Vagina (tissue), 2 donors: ENCODE measurements at regions not wholly inside any gene's neighbourhood (a gene's known extent, or its start where the extent isn't known, plus 50 kb on each side); places are given as distances from the start of the nearest gene placed in this dataset.
"Not testable (repeated sequence)": the region's sequence is repeated elsewhere in the genome, so short reads cannot be mapped to it uniquely, and the experiment has no call there.

Experiments
- CTCF ChIP-seq, 3 experiments: fragments of 450-650 bp in 2 of 3; fragments of 200-600 bp in 1 of 3; sonication (generic) in 1 of 3; IDR thresholded peaks; one replicate each; pipeline ENCODE4 v1.5.1; 2017 to 2019; ENCODE audit warnings: antibody characterized with exemption in 3 of 3, mild to moderate bottlenecking in 2 of 3, moderate library complexity in 2 of 3
- POLR2A ChIP-seq, 2 donors: fragments of 450-650 bp; IDR thresholded peaks; one replicate each; pipeline ENCODE4 v1.6.1; 2017; ENCODE audit warnings: antibody characterized with exemption in 2 of 2, mild to moderate bottlenecking in 2 of 2, moderate library complexity in 2 of 2
- POLR2AphosphoS5 ChIP-seq, 2 donors: sonication (generic); formaldehyde crosslinking; IDR thresholded peaks; one replicate each; pipeline ENCODE4 v1.9.0; 2017; ENCODE audit warnings: antibody characterized with exemption in 2 of 2, mild to moderate bottlenecking in 2 of 2, low read depth in 1 of 2; ENCODE audit not compliant: insufficient read depth in 1 of 2

- TF ChIP-seq CTCF (IDR thresholded peaks at IDR 0.05); POLR2AphosphoS5 (IDR thresholded peaks at IDR 0.05; ENCODE audit: insufficient read depth in 1 of 2, low read depth in 1 of 2); POLR2A (IDR thresholded peaks at IDR 0.05): not testable (repeated sequence)
Observed at GRCh38 chr21:26233297-26233696, 62.7 kb upstream of the APP start.
